ENCODE measurements at regions not wholly inside any gene's neighbourhood (a gene's known extent, or its start where the extent isn't known, plus 50 kb on each side); places are given as distances from the start of the nearest gene placed in this dataset.

DNA sequence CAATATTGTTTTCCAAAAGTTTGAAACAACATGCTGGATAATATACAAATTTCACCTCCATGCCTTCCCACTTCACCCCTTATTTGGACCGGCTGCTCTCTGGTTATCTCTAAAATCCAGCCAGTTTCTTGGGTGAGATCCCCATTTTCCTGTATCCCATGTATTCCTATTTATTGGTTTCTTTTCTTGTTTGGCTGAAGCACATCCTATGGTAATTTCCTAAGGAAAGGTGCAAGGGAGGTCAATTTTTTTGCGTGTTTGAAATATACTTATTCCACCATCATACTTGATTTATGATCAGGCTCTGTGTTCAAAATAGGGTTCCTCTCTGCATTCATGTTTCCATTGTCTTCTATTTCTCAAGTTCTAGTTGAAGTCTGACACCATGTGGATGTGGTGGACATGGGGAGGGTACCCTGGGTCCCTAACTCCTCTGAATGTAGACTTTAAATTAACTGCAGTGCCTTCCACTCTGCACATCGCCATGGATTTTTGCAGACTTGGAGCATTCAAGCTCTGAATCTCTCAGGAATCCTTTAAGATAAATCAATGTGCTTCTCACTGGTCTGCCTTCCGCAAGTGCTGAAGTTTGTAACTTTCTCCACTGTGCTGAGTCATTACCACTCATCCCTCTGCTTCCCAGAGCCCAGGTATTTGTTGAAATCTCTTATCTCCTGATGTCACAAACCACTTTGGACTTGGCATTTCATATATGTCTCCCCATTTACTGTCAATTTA lies 52.1 kb upstream of the TLE3 start:
- peak; percentile 7 for DNase-seq

GRCh38 chr15:70147778-70148177 lies 50.1 kb upstream of the TLE3 start:
- DNase-seq: no peak

Data from MV-4-11 (cell line).